ENCODE measurements at regions not wholly inside any gene's neighbourhood (a gene's known extent, or its start where the extent isn't known, plus 50 kb on each side); places are given as distances from the start of the nearest gene placed in this dataset.

GRCh38 chr18:6621437-6621836 lies 108.1 kb upstream of the ARHGAP28 start:
- TF ChIP-seq EZH2 (IDR thresholded peaks at IDR 0.05; ENCODE audit: borderline replicate concordance, insufficient read depth, low read length, poor library complexity, severe bottlenecking) (no peak), RAD21 (conservative IDR thresholded peaks at IDR 0.05) (no peak), EP300 (conservative IDR thresholded peaks at IDR 0.05; ENCODE audit: poor library complexity, severe bottlenecking) (no peak)
- TF ChIP-seq, protein P1, sequence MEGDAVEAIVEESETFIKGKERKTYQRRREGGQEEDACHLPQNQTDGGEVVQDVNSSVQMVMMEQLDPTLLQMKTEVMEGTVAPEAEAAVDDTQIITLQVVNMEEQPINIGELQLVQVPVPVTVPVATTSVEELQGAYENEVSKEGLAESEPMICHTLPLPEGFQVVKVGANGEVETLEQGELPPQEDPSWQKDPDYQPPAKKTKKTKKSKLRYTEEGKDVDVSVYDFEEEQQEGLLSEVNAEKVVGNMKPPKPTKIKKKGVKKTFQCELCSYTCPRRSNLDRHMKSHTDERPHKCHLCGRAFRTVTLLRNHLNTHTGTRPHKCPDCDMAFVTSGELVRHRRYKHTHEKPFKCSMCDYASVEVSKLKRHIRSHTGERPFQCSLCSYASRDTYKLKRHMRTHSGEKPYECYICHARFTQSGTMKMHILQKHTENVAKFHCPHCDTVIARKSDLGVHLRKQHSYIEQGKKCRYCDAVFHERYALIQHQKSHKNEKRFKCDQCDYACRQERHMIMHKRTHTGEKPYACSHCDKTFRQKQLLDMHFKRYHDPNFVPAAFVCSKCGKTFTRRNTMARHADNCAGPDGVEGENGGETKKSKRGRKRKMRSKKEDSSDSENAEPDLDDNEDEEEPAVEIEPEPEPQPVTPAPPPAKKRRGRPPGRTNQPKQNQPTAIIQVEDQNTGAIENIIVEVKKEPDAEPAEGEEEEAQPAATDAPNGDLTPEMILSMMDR (IDR thresholded peaks at IDR 0.05; ENCODE audit: poor library complexity, severe bottlenecking): no peak

Data from neural cell (in vitro differentiated cells).